ENCODE measurements at regions not wholly inside any gene's neighbourhood (a gene's known extent, or its start where the extent isn't known, plus 50 kb on each side); places are given as distances from the start of the nearest gene placed in this dataset.
"Not testable (repeated sequence)": the region's sequence is repeated elsewhere in the genome, so short reads cannot be mapped to it uniquely, and the experiment has no call there.

GRCh38 chr4:75135068-75135825 is 202.3 kb downstream of the PARM1 start:
- H3K27ac ChIP-seq = no peak overlapping the region

GRCh38 chr4:75126870-75127269 is 194.0 kb downstream of the PARM1 start:
- not testable (repeated sequence) for H3K27ac ChIP-seq

More at GRCh38 chr4:75135068-75135825, 202.3 kb downstream of the PARM1 start:
- no peak for TF ChIP-seq CTCF (conservative IDR thresholded peaks at IDR 0.05)
- no peak for TF ChIP-seq ZFX (IDR thresholded peaks at IDR 0.05)

- no peak overlapping the region for H3K27ac ChIP-seq
- no peak for TF ChIP-seq ZFX (IDR thresholded peaks at IDR 0.05)
- TF ChIP-seq CTCF (conservative IDR thresholded peaks at IDR 0.05) = no peak
These were observed 193.1 kb downstream of the PARM1 start for GRCh38 chr4:75126058-75126457.

- TF ChIP-seq ZFX (IDR thresholded peaks at IDR 0.05) = no peak
- no peak for TF ChIP-seq CTCF (conservative IDR thresholded peaks at IDR 0.05)
- no peak overlapping the region for H3K27ac ChIP-seq
These were observed 189.6 kb downstream of the PARM1 start for GRCh38 chr4:75122424-75123014.

- H3K27ac ChIP-seq = no peak overlapping the region
- TF ChIP-seq ZFX (IDR thresholded peaks at IDR 0.05) = no peak
- no peak for TF ChIP-seq CTCF (conservative IDR thresholded peaks at IDR 0.05)
These were observed 185.8 kb downstream of the PARM1 start for GRCh38 chr4:75118739-75119138.

- H3K27ac ChIP-seq = no peak overlapping the region
- TF ChIP-seq ZFX (IDR thresholded peaks at IDR 0.05) (no peak), CTCF (conservative IDR thresholded peaks at IDR 0.05) (no peak)
These were observed 177.1 kb downstream of the PARM1 start for GRCh38 chr4:75110061-75110460.

- no peak overlapping the region for H3K27ac ChIP-seq
- TF ChIP-seq CTCF (conservative IDR thresholded peaks at IDR 0.05) (no peak), ZFX (IDR thresholded peaks at IDR 0.05) (no peak)
These were observed 175.1 kb downstream of the PARM1 start for GRCh38 chr4:75107755-75108612.
